ENCODE measurements at regions not wholly inside any gene's neighbourhood (a gene's known extent, or its start where the extent isn't known, plus 50 kb on each side); places are given as distances from the start of the nearest gene placed in this dataset.

DNA sequence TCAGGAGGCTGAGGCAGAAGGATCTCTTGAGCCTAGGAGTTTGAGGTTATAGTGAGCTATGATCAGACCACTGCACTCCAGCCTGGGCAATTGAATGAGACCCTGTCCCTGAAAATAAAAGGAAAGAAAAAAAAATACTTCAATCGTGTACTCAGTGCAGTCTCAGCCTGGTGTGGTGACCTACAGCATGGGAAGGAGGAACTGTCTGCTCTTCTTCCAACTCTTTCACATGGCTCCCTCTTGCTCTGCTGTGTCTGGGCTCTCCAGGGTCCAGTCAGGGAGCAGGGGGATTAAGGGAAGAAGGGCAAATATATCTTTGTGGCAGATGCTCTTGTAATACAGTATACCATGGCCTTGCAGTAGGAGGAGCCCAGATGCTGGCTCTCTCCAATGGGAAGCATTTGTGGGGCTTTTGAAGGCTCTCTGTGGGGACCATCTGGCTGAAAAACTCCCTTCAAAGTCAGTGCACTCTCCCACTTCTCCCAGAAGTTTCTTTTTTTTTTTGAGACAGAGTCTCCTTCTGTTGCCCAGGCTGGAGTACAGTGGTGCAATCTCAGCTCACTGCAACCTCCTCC lies 76.6 kb upstream of the TMPO start:
- in situ Hi-C loops (cut with MboI; ENCODE audit: low sequenced_read_pairs in 4 of 4) (no loop called here), intact Hi-C loops (cut with DNase I; ENCODE audit: low total_unique reads) (no loop called here)
- Histone ChIP-seq H3K27ac (no peak overlapping the region), H3K4me3 (no peak overlapping the region), H3K4me1 (no peaks in the 10 kb centered on the region), H3K9me3 (peaks cover 0 to 7% (median 0%) of the 10 kb centered on the region in 3 donors), H3K27me3 (no peaks in the 10 kb centered on the region), H3K36me3 (no peaks in the 10 kb centered on the region)
- DNase-seq (no peak), ATAC-seq (no peak)
- TF ChIP-seq, protein P1, sequence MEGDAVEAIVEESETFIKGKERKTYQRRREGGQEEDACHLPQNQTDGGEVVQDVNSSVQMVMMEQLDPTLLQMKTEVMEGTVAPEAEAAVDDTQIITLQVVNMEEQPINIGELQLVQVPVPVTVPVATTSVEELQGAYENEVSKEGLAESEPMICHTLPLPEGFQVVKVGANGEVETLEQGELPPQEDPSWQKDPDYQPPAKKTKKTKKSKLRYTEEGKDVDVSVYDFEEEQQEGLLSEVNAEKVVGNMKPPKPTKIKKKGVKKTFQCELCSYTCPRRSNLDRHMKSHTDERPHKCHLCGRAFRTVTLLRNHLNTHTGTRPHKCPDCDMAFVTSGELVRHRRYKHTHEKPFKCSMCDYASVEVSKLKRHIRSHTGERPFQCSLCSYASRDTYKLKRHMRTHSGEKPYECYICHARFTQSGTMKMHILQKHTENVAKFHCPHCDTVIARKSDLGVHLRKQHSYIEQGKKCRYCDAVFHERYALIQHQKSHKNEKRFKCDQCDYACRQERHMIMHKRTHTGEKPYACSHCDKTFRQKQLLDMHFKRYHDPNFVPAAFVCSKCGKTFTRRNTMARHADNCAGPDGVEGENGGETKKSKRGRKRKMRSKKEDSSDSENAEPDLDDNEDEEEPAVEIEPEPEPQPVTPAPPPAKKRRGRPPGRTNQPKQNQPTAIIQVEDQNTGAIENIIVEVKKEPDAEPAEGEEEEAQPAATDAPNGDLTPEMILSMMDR (IDR thresholded peaks at IDR 0.05 in 4 of 5, conservative IDR thresholded peaks at IDR 0.05 in 1 of 5), result no peak
- TF ChIP-seq POLR2A (IDR thresholded peaks at IDR 0.05), result no peak

DNA sequence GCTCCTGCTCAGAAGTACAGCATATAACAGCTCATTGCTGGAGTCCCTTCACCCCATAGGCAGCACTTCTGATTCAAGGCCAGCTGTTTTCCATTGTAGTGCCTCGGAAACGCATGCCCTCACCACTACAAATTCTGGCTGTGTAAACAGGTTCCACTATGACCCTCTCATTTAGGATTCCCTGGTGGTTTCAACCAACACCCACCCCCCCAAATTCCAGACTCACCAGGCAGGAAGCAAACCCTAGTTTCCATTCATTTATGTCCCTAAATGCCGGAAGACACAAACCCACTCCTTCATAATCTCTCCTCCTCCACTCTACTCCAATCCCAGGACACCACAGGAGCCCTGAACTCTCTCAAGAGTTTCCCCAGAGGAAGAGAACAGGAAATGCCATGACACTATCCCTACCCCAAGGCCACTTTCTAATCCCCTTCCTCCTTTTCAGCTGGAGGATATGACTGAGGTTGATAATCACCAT lies 75.9 kb upstream of the TMPO start:
- TF ChIP-seq, protein P1 (IDR thresholded peaks at IDR 0.05 in 4 of 5, conservative IDR thresholded peaks at IDR 0.05 in 1 of 5), result no peak
- no peak for TF ChIP-seq POLR2A (IDR thresholded peaks at IDR 0.05)
- DNase-seq (no peak), ATAC-seq (peak in 1 of 2 donors; percentile 44)
- intact Hi-C loops (cut with DNase I; ENCODE audit: low total_unique reads), result no loop called here
- H3K36me3 ChIP-seq, result no peaks in the 10 kb centered on the region
- H3K4me1 ChIP-seq, result no peaks in the 10 kb centered on the region
- H3K9me3 ChIP-seq, result peaks cover 0 to 5% (median 0%) of the 10 kb centered on the region in 3 donors
- H3K4me3 ChIP-seq, result peak overlapping the region in 1 of 4 donors; percentile 28
- in situ Hi-C loops (cut with MboI; ENCODE audit: low sequenced_read_pairs in 4 of 4), result no loop called here
- H3K27me3 ChIP-seq, result no peaks in the 10 kb centered on the region
- H3K27ac ChIP-seq, result peak overlapping the region; percentile 4 to 50 (median 32)

DNA sequence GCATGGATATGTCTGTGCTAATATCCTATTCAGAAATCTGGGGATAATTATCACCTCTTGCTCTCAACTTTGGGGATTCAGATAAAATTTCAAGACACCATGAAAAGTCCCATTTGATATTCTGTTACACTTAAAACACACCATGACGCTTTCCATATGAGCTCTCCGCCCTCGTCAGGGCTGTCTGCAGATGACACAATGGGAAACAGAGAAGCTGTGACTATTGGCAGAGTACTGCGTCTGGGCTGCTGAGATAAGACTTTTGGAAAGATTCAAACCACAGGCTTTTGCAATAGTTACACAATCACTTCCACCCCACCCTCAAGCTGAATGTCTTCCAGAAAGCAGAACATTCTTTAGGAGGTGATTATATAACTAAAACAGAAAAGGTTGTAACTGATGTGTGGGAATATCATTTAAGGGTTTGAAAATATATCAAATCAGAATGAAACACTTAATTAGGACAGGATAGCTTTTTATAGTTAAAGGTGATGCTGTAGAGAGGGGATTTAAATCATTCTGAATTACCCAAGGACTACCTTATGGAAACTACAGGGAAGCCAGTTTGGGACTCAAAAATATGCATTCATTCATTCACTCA lies 75.3 kb upstream of the TMPO start:
- TF ChIP-seq, protein P1 (IDR thresholded peaks at IDR 0.05 in 4 of 5, conservative IDR thresholded peaks at IDR 0.05 in 1 of 5), result no peak
- no peak for TF ChIP-seq POLR2A (IDR thresholded peaks at IDR 0.05)
- H3K4me1 ChIP-seq, result no peaks in the 10 kb centered on the region
- H3K9me3 ChIP-seq, result no peaks in the 10 kb centered on the region
- no peaks in the 10 kb centered on the region for H3K36me3 ChIP-seq
- intact Hi-C loops (cut with DNase I; ENCODE audit: low total_unique reads), result no loop called here
- peak overlapping the region; percentile 4 to 50 (median 32) for H3K27ac ChIP-seq
- H3K4me3 ChIP-seq, result peak overlapping the region in 1 of 4 donors; percentile 28
- in situ Hi-C loops (cut with MboI; ENCODE audit: low sequenced_read_pairs in 4 of 4), result no loop called here
- ATAC-seq (peak; percentile 79 to 86), DNase-seq (peak; percentile 26 to 54)
- no peaks in the 10 kb centered on the region for H3K27me3 ChIP-seq

DNA sequence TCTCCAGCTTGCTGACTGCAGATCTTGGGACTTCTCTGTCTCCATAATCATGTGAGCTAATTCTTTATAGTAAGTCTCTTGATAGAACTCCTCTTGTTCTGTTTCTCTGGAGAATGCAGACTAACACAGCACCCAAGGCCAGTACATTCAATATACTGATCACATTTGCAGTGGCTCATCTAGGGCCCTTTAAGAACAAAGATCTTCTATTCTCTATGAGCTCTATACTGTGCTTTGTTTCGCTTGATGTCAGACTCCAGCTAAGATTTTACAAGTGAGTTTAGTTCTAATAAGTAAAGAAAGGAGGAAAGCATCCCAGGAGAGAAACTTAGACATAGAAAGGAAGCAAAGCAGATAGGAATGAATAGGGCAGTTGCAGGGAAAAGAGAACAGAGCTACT lies 69.3 kb upstream of the TMPO start:
- TF ChIP-seq, protein P1 (IDR thresholded peaks at IDR 0.05 in 4 of 5, conservative IDR thresholded peaks at IDR 0.05 in 1 of 5), result no peak
- TF ChIP-seq POLR2A (IDR thresholded peaks at IDR 0.05), result no peak
- Histone ChIP-seq H3K4me3 (no peak overlapping the region), H3K36me3 (no peaks in the 10 kb centered on the region), H3K27me3 (no peaks in the 10 kb centered on the region), H3K4me1 (no peaks in the 10 kb centered on the region), H3K9me3 (no peaks in the 10 kb centered on the region), H3K27ac (no peak overlapping the region)
- in situ Hi-C loops (cut with MboI; ENCODE audit: low sequenced_read_pairs in 4 of 4), result no loop called here
- no peak for ATAC-seq
- DNase-seq, result no peak
- intact Hi-C loops (cut with DNase I; ENCODE audit: low total_unique reads), result no loop called here
